Panc1 (cell line): ENCODE measurements at regions not wholly inside any gene's neighbourhood (a gene's known extent, or its start where the extent isn't known, plus 50 kb on each side); places are given as distances from the start of the nearest gene placed in this dataset.

Experiments
- ATAC-seq: fragments of 200-7000 bp; cut with Tn5 transposase; 2 replicates; pipeline ENCODE4 v1.9.1; 2020; ENCODE audit warnings: mild to moderate bottlenecking, moderate library complexity
- BruUV-seq: library from RNA; stranded (reverse); fragments of 400-500 nt; replicated peaks from 2 replicates; lab custom pipeline; 2021; lab: Mats Ljungman, UMichigan
- CTCF ChIA-PET: fragments of 300-600 bp; sonication (Branson Sonifier 250); formaldehyde crosslinking; loops from one replicate; lab custom pipeline; 2022; ENCODE audit warnings: antibody characterized with exemption; lab: Charles Lee
- POLR2A ChIA-PET: fragments of 300-600 bp; sonication (Branson Sonifier 250); formaldehyde crosslinking; loops from one replicate; lab custom pipeline; 2022; ENCODE audit warnings: antibody characterized with exemption; lab: Charles Lee
- DNase-seq: peaks from one replicate; pipeline ENCODE4 v3.0.0-alpha.2; 2010; ENCODE audit warnings: low read depth, low spot score
- H3K27ac ChIP-seq: 2 replicates; pipeline ENCODE4 v1.5.1; 2011; ENCODE audit warnings: mild to moderate bottlenecking, low read length, inconsistent platforms
- H3K27me3 ChIP-seq: fragments of 200-500 bp; sonication (Bioruptor generic); 2 replicates; pipeline ENCODE4 v1.6.0; 2014; ENCODE audit warnings: low read length, inconsistent platforms; ENCODE audit not compliant: control insufficient read depth, insufficient read depth
- H3K36me3 ChIP-seq: fragments of 200-500 bp; sonication (Bioruptor generic); 2 replicates; pipeline ENCODE4 v1.5.1; 2014; ENCODE audit warnings: inconsistent platforms, mild to moderate bottlenecking, low read length, moderate library complexity; ENCODE audit not compliant: control insufficient read depth, insufficient read depth
- H3K4me1 ChIP-seq: 2 replicates; pipeline ENCODE4 v1.5.1; 2011; ENCODE audit warnings: inconsistent platforms, mild to moderate bottlenecking, low read length, moderate library complexity; ENCODE audit not compliant: control insufficient read depth, insufficient read depth
- H3K4me3 ChIP-seq, 2 experiments: 2 replicates each; pipeline ENCODE4 v1.5.1; 2011 to 2012; ENCODE audit warnings: low read depth in 2 of 2, low read length in 2 of 2, mild to moderate bottlenecking in 2 of 2, inconsistent platforms in 1 of 2, moderate library complexity in 1 of 2
- H3K9me3 ChIP-seq: fragments of 200-500 bp; sonication (Bioruptor generic); 2 replicates; pipeline ENCODE4 v1.5.1; 2014; ENCODE audit warnings: low read depth, mild to moderate bottlenecking, inconsistent platforms, low read length, moderate library complexity; ENCODE audit not compliant: control insufficient read depth, insufficient read depth
- POLR2AphosphoS5 ChIP-seq: IDR thresholded peaks from 2 replicates; pipeline ENCODE4 v1.6.1; 2012; ENCODE audit warnings: mild to moderate bottlenecking, low read depth, low read length, moderate library complexity
- REST ChIP-seq, 2 experiments: IDR thresholded peaks; 2 replicates each; pipeline ENCODE4 v1.6.1; 2011 to 2012; ENCODE audit warnings: low read depth in 2 of 2, control low read depth in 1 of 2, low read length in 1 of 2, mild to moderate bottlenecking in 1 of 2, moderate library complexity in 1 of 2; ENCODE audit not compliant: insufficient read depth in 1 of 2
- SIN3A ChIP-seq: IDR thresholded peaks from 2 replicates; pipeline ENCODE4 v1.6.1; 2012; ENCODE audit warnings: low read depth, mild to moderate bottlenecking, low read length, moderate library complexity, borderline replicate concordance; ENCODE audit not compliant: insufficient read depth
- TCF7L2 ChIP-seq: IDR thresholded peaks from 2 replicates; pipeline ENCODE4 v1.6.1; 2011; ENCODE audit warnings: mild to moderate bottlenecking, low read depth, low read length, inconsistent platforms
- in situ Hi-C: cut with HindIII; loops from 2 replicates; pipeline ENCODE4 v1.10.0; 2016; ENCODE audit warnings: low sequenced_read_pairs, low pct_unique_long_range_greater_than_20kb
- intact Hi-C: fragments of 100-400 bp; cut with micrococcal nuclease; formaldehyde crosslinking; loops from one replicate; pipeline ENCODE4 v1.10.0; 2022; ENCODE audit not compliant: unreplicated experiment
- TF ChIP-seq, protein P1 (sequence below): fragments of 450-650 bp; IDR thresholded peaks from 2 replicates; pipeline ENCODE4 v1.5.1; 2017; ENCODE audit warnings: mild to moderate bottlenecking

DNA sequence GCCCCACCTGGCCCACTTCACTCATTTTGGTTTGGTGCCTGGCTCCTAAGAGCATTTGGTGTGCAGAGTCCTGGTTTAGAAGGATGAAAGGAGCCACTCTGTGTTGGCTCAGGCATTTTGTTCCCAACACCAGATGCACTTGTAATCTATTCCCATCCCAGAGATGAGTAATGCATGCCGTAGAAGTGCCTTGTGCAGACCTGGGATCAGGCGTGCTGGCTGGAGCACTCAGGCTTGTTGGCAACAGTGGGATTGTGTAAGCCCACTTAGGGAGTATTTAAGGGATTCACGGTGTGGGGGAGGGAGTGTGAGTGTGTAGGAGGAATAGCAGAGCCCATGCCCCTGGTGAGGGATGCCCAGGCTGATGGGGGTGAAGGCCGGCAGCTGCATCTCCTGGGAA is 501.5 kb upstream of the TBX3 start:
- in situ Hi-C loops = no loop called here
- ATAC-seq (no peak), DNase-seq (no peak)
- no peaks in the 10 kb centered on the region for H3K4me1 ChIP-seq
- POLR2A ChIA-PET = no interaction called here
- H3K4me3 ChIP-seq = no peak overlapping the region
- no peaks in the 10 kb centered on the region for H3K9me3 ChIP-seq
- intact Hi-C loops = no loop called here
- H3K36me3 ChIP-seq = no peaks in the 10 kb centered on the region
- no peak overlapping the region for H3K27ac ChIP-seq
- CTCF ChIA-PET = no interaction called here
- no TSS peak for BruUV-seq
- no peak for TF ChIP-seq SIN3A
- no peak for TF ChIP-seq TCF7L2
- TF ChIP-seq REST (IDR thresholded peaks at IDR 0.05; ENCODE audit: insufficient read depth in 1 of 2, low read depth in 2 of 2, low read length in 1 of 2) = no peak
- TF ChIP-seq, protein P1, sequence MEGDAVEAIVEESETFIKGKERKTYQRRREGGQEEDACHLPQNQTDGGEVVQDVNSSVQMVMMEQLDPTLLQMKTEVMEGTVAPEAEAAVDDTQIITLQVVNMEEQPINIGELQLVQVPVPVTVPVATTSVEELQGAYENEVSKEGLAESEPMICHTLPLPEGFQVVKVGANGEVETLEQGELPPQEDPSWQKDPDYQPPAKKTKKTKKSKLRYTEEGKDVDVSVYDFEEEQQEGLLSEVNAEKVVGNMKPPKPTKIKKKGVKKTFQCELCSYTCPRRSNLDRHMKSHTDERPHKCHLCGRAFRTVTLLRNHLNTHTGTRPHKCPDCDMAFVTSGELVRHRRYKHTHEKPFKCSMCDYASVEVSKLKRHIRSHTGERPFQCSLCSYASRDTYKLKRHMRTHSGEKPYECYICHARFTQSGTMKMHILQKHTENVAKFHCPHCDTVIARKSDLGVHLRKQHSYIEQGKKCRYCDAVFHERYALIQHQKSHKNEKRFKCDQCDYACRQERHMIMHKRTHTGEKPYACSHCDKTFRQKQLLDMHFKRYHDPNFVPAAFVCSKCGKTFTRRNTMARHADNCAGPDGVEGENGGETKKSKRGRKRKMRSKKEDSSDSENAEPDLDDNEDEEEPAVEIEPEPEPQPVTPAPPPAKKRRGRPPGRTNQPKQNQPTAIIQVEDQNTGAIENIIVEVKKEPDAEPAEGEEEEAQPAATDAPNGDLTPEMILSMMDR = no peak
- TF ChIP-seq POLR2AphosphoS5 = no peak
- H3K27me3 ChIP-seq = no peaks in the 10 kb centered on the region

- Histone ChIP-seq H3K27me3 (no peaks in the 10 kb centered on the region), H3K27ac (no peak overlapping the region), H3K4me3 (no peak overlapping the region), H3K9me3 (no peaks in the 10 kb centered on the region), H3K4me1 (no peaks in the 10 kb centered on the region), H3K36me3 (no peaks in the 10 kb centered on the region)
- TF ChIP-seq POLR2AphosphoS5 (no peak), REST (IDR thresholded peaks at IDR 0.05; ENCODE audit: insufficient read depth in 1 of 2, low read depth in 2 of 2, low read length in 1 of 2) (no peak), SIN3A (no peak)
- ChIA-PET CTCF (no interaction called here), POLR2A (no interaction called here)
- ATAC-seq = no peak
- intact Hi-C loops (no loop called here), in situ Hi-C loops (no loop called here)
- no TSS peak for BruUV-seq
- no peak for DNase-seq
Observed at GRCh38 chr12:115183752-115184151, 499.8 kb upstream of the TBX3 start.
